Ecto neural progenitor cell (in vitro differentiated cells): ENCODE measurements at regions not wholly inside any gene's neighbourhood (a gene's known extent, or its start where the extent isn't known, plus 50 kb on each side); places are given as distances from the start of the nearest gene placed in this dataset.

Source experiments
- DNase-seq: peaks from one replicate; pipeline ENCODE4 v3.0.0-alpha.2; 2018; ENCODE audit warnings: low spot score

- no peak for DNase-seq
Measured at GRCh38 chr1:42034426-42034825, 115.7 kb upstream of the HIVEP3 start.

GRCh38 chr1:42033629-42034028 lies 114.9 kb upstream of the HIVEP3 start:
- no peak for DNase-seq

- DNase-seq = no peak
Measured at GRCh38 chr1:42017730-42018129, 99.0 kb upstream of the HIVEP3 start.

- DNase-seq = no peak
Measured at GRCh38 chr1:42017259-42017658, 98.5 kb upstream of the HIVEP3 start.

GRCh38 chr1:42014823-42015222 lies 96.1 kb upstream of the HIVEP3 start:
- no peak for DNase-seq

- no peak for DNase-seq
Measured at GRCh38 chr1:42013881-42014470, 95.3 kb upstream of the HIVEP3 start.

GRCh38 chr1:42012852-42013251 lies 94.1 kb upstream of the HIVEP3 start:
- no peak for DNase-seq

GRCh38 chr1:42010381-42010780 lies 91.7 kb upstream of the HIVEP3 start:
- DNase-seq = no peak

GRCh38 chr1:42008264-42008663 lies 89.5 kb upstream of the HIVEP3 start:
- no peak for DNase-seq

- DNase-seq = no peak
Measured at GRCh38 chr1:42006836-42007235, 88.1 kb upstream of the HIVEP3 start.

GRCh38 chr1:42006093-42006492 lies 87.4 kb upstream of the HIVEP3 start:
- no peak for DNase-seq

- DNase-seq = no peak
Measured at GRCh38 chr1:42005530-42005929, 86.8 kb upstream of the HIVEP3 start.

- no peak for DNase-seq
Measured at GRCh38 chr1:42004860-42005259, 86.1 kb upstream of the HIVEP3 start.

- no peak for DNase-seq
Measured at GRCh38 chr1:42004322-42004721, 85.6 kb upstream of the HIVEP3 start.

GRCh38 chr1:42003433-42003832 lies 84.7 kb upstream of the HIVEP3 start:
- no peak for DNase-seq

- DNase-seq = no peak
Measured at GRCh38 chr1:42002220-42002619, 83.5 kb upstream of the HIVEP3 start.

GRCh38 chr1:42000766-42001165 lies 82.0 kb upstream of the HIVEP3 start:
- no peak for DNase-seq

- no peak for DNase-seq
Measured at GRCh38 chr1:41999884-42000283, 81.2 kb upstream of the HIVEP3 start.

- DNase-seq = no peak
Measured at GRCh38 chr1:41998250-41998649, 79.5 kb upstream of the HIVEP3 start.

GRCh38 chr1:41997153-41997552 lies 78.4 kb upstream of the HIVEP3 start:
- DNase-seq = no peak

- no peak for DNase-seq
Measured at GRCh38 chr1:41995441-41996130, 76.9 kb upstream of the HIVEP3 start.

- no peak for DNase-seq
Measured at GRCh38 chr1:41994195-41994894, 75.6 kb upstream of the HIVEP3 start.

- DNase-seq = no peak
Measured at GRCh38 chr1:41983451-41983850, 64.7 kb upstream of the HIVEP3 start.

GRCh38 chr1:41981796-41982195 lies 63.1 kb upstream of the HIVEP3 start:
- no peak for DNase-seq
